B cell (primary cell): ENCODE measurements at regions not wholly inside any gene's neighbourhood (a gene's known extent, or its start where the extent isn't known, plus 50 kb on each side); places are given as distances from the start of the nearest gene placed in this dataset.

Experiments
- ATAC-seq: fragments of 200-7000 bp; cut with Tn5 transposase; one replicate; pipeline ENCODE4 v1.10.0; 2021; ENCODE audit warnings: low read depth, mild to moderate bottlenecking, moderate number of reproducible peaks, moderate library complexity
- CTCF ChIA-PET: fragments of 350-600 bp; sonication (Branson Sonifier 250); formaldehyde crosslinking; loops from one replicate; lab custom pipeline; 2021; ENCODE audit warnings: antibody characterized with exemption, inconsistent platforms; lab: Charles Lee
- POLR2A ChIA-PET: fragments of 350-600 bp; sonication (Branson Sonifier 250); formaldehyde crosslinking; loops from one replicate; lab custom pipeline; 2021; ENCODE audit warnings: antibody characterized with exemption; lab: Charles Lee
- DNase-seq: peaks from one replicate; pipeline ENCODE4 v3.0.0; 2013
- H2AFZ ChIP-seq: 2 replicates; pipeline ENCODE4 v1.6.1; 2012; ENCODE audit warnings: mild to moderate bottlenecking, low read depth, low read length; ENCODE audit not compliant: insufficient read depth, poor library complexity, severe bottlenecking
- H3K27ac ChIP-seq, 2 donors: 1 replicate in 1 of 2; 2 replicates in 1 of 2; pipeline ENCODE4 v1.5.1; 2012 to 2013; ENCODE audit warnings: low read length in 2 of 2, mild to moderate bottlenecking in 2 of 2, moderate library complexity in 1 of 2
- H3K27me3 ChIP-seq, 4 experiments: fragments of 200-600 bp in 1 of 4; sonication (generic) in 1 of 4; replicated peaks in 1 of 4; 1 replicate in 2 of 4; 2 replicates in 2 of 4; pipeline versions ENCODE4 v1.6.1 to v1.7.0; 2013 to 2016; ENCODE audit warnings: low read length in 3 of 4, mild to moderate bottlenecking in 2 of 4, mixed read lengths in 1 of 4, moderate library complexity in 1 of 4; ENCODE audit not compliant: insufficient read depth in 4 of 4, control insufficient read depth in 3 of 4; ENCODE audit errors: control extremely low read depth in 1 of 4
- H3K36me3 ChIP-seq, 2 experiments: replicated peaks in 1 of 2; 1 replicate in 1 of 2; 2 replicates in 1 of 2; pipeline versions ENCODE4 v1.6.1 to v1.7.1; 2013; ENCODE audit warnings: low read length in 1 of 2; ENCODE audit not compliant: insufficient read depth in 2 of 2, control insufficient read depth in 1 of 2; ENCODE audit errors: control extremely low read depth in 1 of 2, extremely low read depth in 1 of 2
- H3K4me1 ChIP-seq, 2 donors: fragments of 200-600 bp in 1 of 2; sonication (generic) in 1 of 2; 1 replicate in 1 of 2; 2 replicates in 1 of 2; pipeline versions ENCODE4 v1.5.1 to v1.6.1; 2013 to 2017; ENCODE audit warnings: low read length in 2 of 2; ENCODE audit not compliant: control insufficient read depth in 2 of 2, insufficient read depth in 2 of 2
- H3K4me2 ChIP-seq: replicated peaks from 2 replicates; pipeline ENCODE3; 2012; ENCODE audit warnings: mild to moderate bottlenecking, low read depth, low read length; ENCODE audit not compliant: poor library complexity, severe bottlenecking
- H3K4me3 ChIP-seq, 5 experiments: fragments of 200-600 bp in 1 of 5; sonication (generic) in 1 of 5; 1 replicate in 3 of 5; 2 replicates in 2 of 5; pipeline versions ENCODE4 v1.5.1 to v1.7.0; 2011 to 2016; ENCODE audit warnings: low read length in 4 of 5, mild to moderate bottlenecking in 4 of 5, low read depth in 2 of 5, control low read depth in 1 of 5, moderate library complexity in 1 of 5; ENCODE audit not compliant: insufficient read depth in 1 of 5; ENCODE audit errors: control extremely low read depth in 1 of 5, extremely low read depth in 1 of 5
- H3K79me2 ChIP-seq: fragments of 200-600 bp; sonication (generic); one replicate; pipeline ENCODE4 v1.6.0; 2016; ENCODE audit warnings: low read length; ENCODE audit not compliant: control insufficient read depth, insufficient read depth
- H3K9ac ChIP-seq: fragments of 200-600 bp; sonication (generic); 2 replicates; pipeline ENCODE4 v1.6.1; 2017; ENCODE audit warnings: mild to moderate bottlenecking, low read length, moderate library complexity
- H3K9me3 ChIP-seq, 3 donors: one replicate each; pipeline versions ENCODE4 v1.6.1 to v1.7.1; 2013; ENCODE audit warnings: low read length in 2 of 3; ENCODE audit not compliant: control insufficient read depth in 2 of 3, insufficient read depth in 1 of 3; ENCODE audit errors: control extremely low read depth in 1 of 3
- H4K20me1 ChIP-seq: 2 replicates; pipeline ENCODE4 v1.6.0; 2012; ENCODE audit warnings: mild to moderate bottlenecking, low read length; ENCODE audit not compliant: insufficient read depth, control insufficient read depth, poor library complexity, severe bottlenecking
- H3K27ac Mint-ChIP-seq: one replicate; pipeline ENCODE4 v1.8.0; 2021; ENCODE audit warnings: mixed read lengths
- H3K27me3 Mint-ChIP-seq: one replicate; pipeline ENCODE4 v1.8.0; 2021; ENCODE audit warnings: mixed read lengths
- H3K4me1 Mint-ChIP-seq: one replicate; pipeline ENCODE4 v1.8.0; 2021; ENCODE audit warnings: mixed read lengths
- H3K4me3 Mint-ChIP-seq: one replicate; pipeline ENCODE4 v1.8.0; 2021; ENCODE audit warnings: mixed read lengths
- H3K9me3 Mint-ChIP-seq: one replicate; pipeline ENCODE4 v1.8.0; 2022; ENCODE audit warnings: mixed read lengths; ENCODE audit not compliant: insufficient read depth
- CTCF ChIP-seq: fragments of 200-600 bp; IDR thresholded peaks from one replicate; pipeline ENCODE4 v1.8.0; 2022; ENCODE audit warnings: antibody characterized with exemption, mild to moderate bottlenecking
- EZH2 ChIP-seq: IDR thresholded peaks from 2 replicates; pipeline ENCODE4 v1.6.1; 2012; ENCODE audit warnings: borderline replicate concordance, low read depth, mild to moderate bottlenecking, moderate library complexity, low read length; ENCODE audit not compliant: insufficient read depth, poor library complexity, severe bottlenecking
- WGBS: methylation state at CpG from one replicate; pipeline ENCODE4 v1.1.5; 2013; ENCODE audit warnings: missing lambda C conversion rate; ENCODE audit not compliant: insufficient coverage; 5-methylcytosine and 5-hydroxymethylcytosine counted together
- intact Hi-C: fragments of 100-400 bp; cut with micrococcal nuclease; formaldehyde crosslinking; loops from one replicate; pipeline ENCODE4 v1.10.0; 2022

- no peak overlapping the region for H3K27ac Mint-ChIP-seq
- ATAC-seq (no peak), DNase-seq (no peak)
- no peak overlapping the region for H3K4me3 Mint-ChIP-seq
- 87% methylated on average over 9 of the region's 13 CpGs for WGBS
- no peak overlapping the region for H3K4me2 ChIP-seq
- no peak overlapping the region for H2AFZ ChIP-seq
- intact Hi-C loops: no loop called here
- no peak overlapping the region for H3K4me3 ChIP-seq
- H3K4me1 Mint-ChIP-seq: no peaks in the 10 kb centered on the region
- H3K9ac ChIP-seq: no peak overlapping the region
- no peaks in the 10 kb centered on the region for H3K79me2 ChIP-seq
- no peaks in the 10 kb centered on the region for H3K9me3 Mint-ChIP-seq
- peaks cover 0 to 8% (median 0%) of the 10 kb centered on the region in 3 donors for H3K9me3 ChIP-seq
- H3K27me3 Mint-ChIP-seq: peaks cover 10% of the 10 kb centered on the region
- no peaks in the 10 kb centered on the region for H3K4me1 ChIP-seq
- no peak overlapping the region for H3K27ac ChIP-seq
- ChIA-PET CTCF (no interaction called here), POLR2A (no interaction called here)
- peaks cover 0 to 3% (median 0%) of the 10 kb centered on the region in 4 experiments for H3K27me3 ChIP-seq
- H3K36me3 ChIP-seq: no peaks in the 10 kb centered on the region
- TF ChIP-seq EZH2 (no peak), CTCF (no peak)
- H4K20me1 ChIP-seq: no peaks in the 10 kb centered on the region
Measured at GRCh38 chr11:70695086-70695960, 297.0 kb downstream of the CTTN start.

- ChIA-PET CTCF (no interaction called here), POLR2A (no interaction called here)
- H3K4me1 Mint-ChIP-seq: no peaks in the 10 kb centered on the region
- no peak overlapping the region for H3K4me3 ChIP-seq
- peaks cover 0 to 8% (median 0%) of the 10 kb centered on the region in 3 donors for H3K9me3 ChIP-seq
- H3K27ac Mint-ChIP-seq: no peak overlapping the region
- H3K36me3 ChIP-seq: no peaks in the 10 kb centered on the region
- DNase-seq (no peak), ATAC-seq (no peak)
- H3K9me3 Mint-ChIP-seq: no peaks in the 10 kb centered on the region
- TF ChIP-seq CTCF (no peak), EZH2 (no peak)
- intact Hi-C loops: no loop called here
- H4K20me1 ChIP-seq: no peaks in the 10 kb centered on the region
- H3K4me1 ChIP-seq: no peaks in the 10 kb centered on the region
- no peak overlapping the region for H2AFZ ChIP-seq
- no peaks in the 10 kb centered on the region for H3K79me2 ChIP-seq
- peaks cover 10% of the 10 kb centered on the region for H3K27me3 Mint-ChIP-seq
- no peak overlapping the region for H3K4me2 ChIP-seq
- H3K27me3 ChIP-seq: peaks cover 0 to 3% (median 0%) of the 10 kb centered on the region in 4 experiments
- H3K4me3 Mint-ChIP-seq: no peak overlapping the region
- H3K9ac ChIP-seq: no peak overlapping the region
- no peak overlapping the region for H3K27ac ChIP-seq
Measured at GRCh38 chr11:70696076-70696475, 297.7 kb downstream of the CTTN start.
